DMS 273 (cell line): ENCODE measurements at regions not wholly inside any gene's neighbourhood (a gene's known extent, or its start where the extent isn't known, plus 50 kb on each side); places are given as distances from the start of the nearest gene placed in this dataset.
A peak's percentile ranks its signal among the peaks of the same experiment; 100 is the strongest.
"Not testable (repeated sequence)": the region's sequence is repeated elsewhere in the genome, so short reads cannot be mapped to it uniquely, and the experiment has no call there.

ENCODE experiments used
- DNase-seq: peaks from one replicate; lab custom pipeline; 2025; ENCODE audit not compliant: unreplicated experiment; lab: John Stamatoyannopoulos, UW

GRCh38 chr14:34104489-34105397, 153.9 kb upstream of the EGLN3 start:
- no peak for DNase-seq

GRCh38 chr14:34103176-34103575, 152.3 kb upstream of the EGLN3 start:
- DNase-seq = no peak

- no peak for DNase-seq
Measured at GRCh38 chr14:34099635-34100034, 148.8 kb upstream of the EGLN3 start.

GRCh38 chr14:34098985-34099349, 148.1 kb upstream of the EGLN3 start:
- DNase-seq = no peak

GRCh38 chr14:34098045-34098984, 147.4 kb upstream of the EGLN3 start:
- DNase-seq = peak; percentile 55

GRCh38 chr14:34097644-34098043, 146.8 kb upstream of the EGLN3 start:
- DNase-seq = no peak

GRCh38 chr14:34094384-34094783, 143.5 kb upstream of the EGLN3 start:
- no peak for DNase-seq

- DNase-seq = no peak
Measured at GRCh38 chr14:34093883-34094282, 143.0 kb upstream of the EGLN3 start.

- DNase-seq = no peak
Measured at GRCh38 chr14:34090451-34090850, 139.6 kb upstream of the EGLN3 start.

GRCh38 chr14:34088914-34089313, 138.0 kb upstream of the EGLN3 start:
- no peak for DNase-seq

GRCh38 chr14:34087571-34087970, 136.7 kb upstream of the EGLN3 start:
- no peak for DNase-seq

GRCh38 chr14:34086223-34086757, 135.4 kb upstream of the EGLN3 start:
- no peak for DNase-seq

GRCh38 chr14:34085695-34086094, 134.8 kb upstream of the EGLN3 start:
- DNase-seq = no peak

- peak; percentile 40 for DNase-seq
Measured at GRCh38 chr14:34081576-34082136, 130.8 kb upstream of the EGLN3 start.

- no peak for DNase-seq
Measured at GRCh38 chr14:34081101-34081575, 130.3 kb upstream of the EGLN3 start.

GRCh38 chr14:34079643-34080042, 128.8 kb upstream of the EGLN3 start:
- not testable (repeated sequence) for DNase-seq

- DNase-seq = no peak
Measured at GRCh38 chr14:34078117-34078743, 127.4 kb upstream of the EGLN3 start.

- no peak for DNase-seq
Measured at GRCh38 chr14:34075826-34076225, 125.0 kb upstream of the EGLN3 start.

- DNase-seq = no peak
Measured at GRCh38 chr14:34075042-34075744, 124.3 kb upstream of the EGLN3 start.

- DNase-seq = no peak
Measured at GRCh38 chr14:34072921-34073320, 122.0 kb upstream of the EGLN3 start.
